Ishikawa (cell line): ENCODE measurements at regions not wholly inside any gene's neighbourhood (a gene's known extent, or its start where the extent isn't known, plus 50 kb on each side); places are given as distances from the start of the nearest gene placed in this dataset.

ENCODE experiments used
- CEBPB ChIP-seq: IDR thresholded peaks from 2 replicates; pipeline ENCODE4 v1.6.1; 2012
- CREB1 ChIP-seq: IDR thresholded peaks from 2 replicates; pipeline ENCODE4 v1.6.1; 2012; ENCODE audit warnings: low read depth
- EGR1 ChIP-seq: IDR thresholded peaks from 2 replicates; pipeline ENCODE4 v1.6.1; 2012
- EP300 ChIP-seq: IDR thresholded peaks from 2 replicates; pipeline ENCODE4 v1.6.1; 2012; ENCODE audit warnings: borderline replicate concordance
- FOXM1 ChIP-seq: IDR thresholded peaks from 2 replicates; pipeline ENCODE4 v1.6.1; 2012; ENCODE audit warnings: low read depth, borderline replicate concordance
- MAX ChIP-seq: IDR thresholded peaks from 2 replicates; pipeline ENCODE4 v1.6.1; 2012
- NFIC ChIP-seq: IDR thresholded peaks from 2 replicates; pipeline ENCODE4 v1.6.1; 2012
- RAD21 ChIP-seq: IDR thresholded peaks from 2 replicates; pipeline ENCODE4 v1.6.1; 2012; ENCODE audit warnings: low read depth
- REST ChIP-seq: IDR thresholded peaks from 2 replicates; pipeline ENCODE4 v1.6.1; 2012; ENCODE audit warnings: low read depth, mild to moderate bottlenecking
- TAF1 ChIP-seq: IDR thresholded peaks from 2 replicates; pipeline ENCODE4 v1.6.1; 2012; ENCODE audit warnings: low read depth, mild to moderate bottlenecking
- TCF12 ChIP-seq: IDR thresholded peaks from 2 replicates; pipeline ENCODE4 v1.6.1; 2012; ENCODE audit warnings: low read depth
- TEAD4 ChIP-seq: IDR thresholded peaks from 2 replicates; pipeline ENCODE4 v1.6.1; 2012
- USF1 ChIP-seq: IDR thresholded peaks from 2 replicates; pipeline ENCODE4 v1.6.1; 2012
- YY1 ChIP-seq: IDR thresholded peaks from 2 replicates; pipeline ENCODE4 v1.6.1; 2012; ENCODE audit warnings: low read depth
- ZBTB7A ChIP-seq: IDR thresholded peaks from 2 replicates; pipeline ENCODE4 v1.6.1; 2012; ENCODE audit warnings: low read depth

DNA sequence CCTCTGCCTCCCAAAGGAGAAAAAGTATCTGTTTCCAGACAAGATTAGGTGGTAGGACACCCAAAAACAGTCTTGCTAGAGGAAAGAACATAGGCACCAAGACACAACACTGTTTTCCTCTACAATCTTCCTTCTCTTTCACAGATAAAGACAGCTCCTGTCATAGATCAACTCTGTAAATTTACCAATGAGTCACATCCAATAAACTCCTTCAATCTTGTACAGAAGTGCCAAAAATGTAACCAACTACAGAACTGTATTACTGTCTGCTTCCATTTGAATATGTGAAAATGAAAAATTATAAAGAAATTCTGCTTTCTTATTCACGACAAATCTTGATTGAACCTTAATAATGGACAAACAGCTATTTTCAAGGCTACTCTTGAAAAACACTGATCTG, 286.9 kb downstream of the PLK2 start:
- no peak for TF ChIP-seq USF1
- no peak for TF ChIP-seq REST
- TF ChIP-seq EGR1, result no peak
- TF ChIP-seq TCF12, result no peak
- no peak for TF ChIP-seq MAX
- TF ChIP-seq EP300, result no peak
- no peak for TF ChIP-seq NFIC
- no peak for TF ChIP-seq ZBTB7A
- TF ChIP-seq FOXM1, result no peak
- TF ChIP-seq RAD21, result no peak
- no peak for TF ChIP-seq TEAD4

GRCh38 chr5:58165152-58165551, 294.7 kb downstream of the PLK2 start:
- TF ChIP-seq USF1, result no peak
- no peak for TF ChIP-seq RAD21
- no peak for TF ChIP-seq CREB1
- TF ChIP-seq TAF1, result no peak

DNA sequence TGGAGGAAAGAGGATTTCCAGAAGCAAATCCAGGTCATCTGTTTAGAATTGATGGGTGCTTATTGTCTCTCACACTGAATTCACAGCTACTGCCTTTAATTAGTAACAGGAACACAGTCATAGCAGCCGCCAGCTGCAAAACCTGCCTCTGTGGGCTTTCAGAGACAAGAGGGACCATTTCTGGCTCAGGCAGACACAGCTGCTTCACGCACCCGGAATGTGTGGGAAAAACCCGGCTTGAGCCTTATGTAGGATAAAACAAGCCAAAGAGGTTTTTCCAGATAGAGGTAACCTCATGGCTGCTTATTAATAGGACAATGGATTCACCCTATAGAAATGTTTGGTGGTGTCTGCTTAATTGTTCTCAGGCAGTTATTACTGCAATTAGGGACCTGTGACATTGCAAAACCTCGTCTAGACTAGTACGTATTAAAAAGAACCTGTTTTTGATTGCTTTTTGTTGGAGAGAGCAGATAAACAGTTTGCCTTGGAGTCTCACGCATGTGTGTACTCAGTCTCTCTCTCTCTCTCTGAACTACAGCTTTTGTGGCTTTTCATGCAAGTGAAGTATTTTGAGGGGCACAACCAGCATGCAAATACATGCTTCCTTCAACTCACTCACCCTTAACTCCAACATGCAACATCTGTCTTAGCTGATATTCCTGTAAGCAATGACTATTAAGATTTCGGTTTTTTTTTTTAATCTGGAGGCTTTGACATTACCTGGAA, 302.7 kb downstream of the PLK2 start:
- TF ChIP-seq TAF1, result no peak
- no peak for TF ChIP-seq MAX
- no peak for TF ChIP-seq TCF12
- TF ChIP-seq NFIC, result no peak
- no peak for TF ChIP-seq EGR1
- TF ChIP-seq EP300, result no peak
- TF ChIP-seq REST, result no peak
- no peak for TF ChIP-seq YY1
- TF ChIP-seq CREB1, result no peak
- no peak for TF ChIP-seq USF1
- no peak for TF ChIP-seq FOXM1
- no peak for TF ChIP-seq RAD21
- no peak for TF ChIP-seq TEAD4
- TF ChIP-seq CEBPB, result no peak
- no peak for TF ChIP-seq ZBTB7A

DNA sequence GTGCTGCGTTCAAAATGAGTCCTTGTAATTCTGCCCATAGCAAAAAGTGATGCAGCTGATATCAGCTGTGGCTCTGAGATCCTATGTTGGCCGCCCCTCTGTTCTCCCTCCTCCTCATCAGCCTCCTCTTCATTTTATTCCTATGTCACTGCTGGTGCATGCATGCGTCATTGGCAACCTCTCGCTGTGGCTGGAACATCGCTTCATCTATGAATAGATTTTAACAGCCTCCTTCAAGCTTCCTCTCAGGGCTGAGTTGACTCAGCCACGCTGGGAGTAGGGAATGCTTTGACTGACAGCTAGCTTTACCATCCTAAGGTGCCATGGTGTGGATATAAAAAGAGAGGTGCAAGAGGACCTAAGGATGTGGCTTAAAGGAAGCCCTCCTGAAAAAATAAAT, 303.5 kb downstream of the PLK2 start:
- TF ChIP-seq USF1, result no peak
- no peak for TF ChIP-seq EGR1
- no peak for TF ChIP-seq YY1
- no peak for TF ChIP-seq TEAD4
- no peak for TF ChIP-seq RAD21
- TF ChIP-seq TCF12, result no peak
- no peak for TF ChIP-seq REST
- no peak for TF ChIP-seq CREB1
- no peak for TF ChIP-seq ZBTB7A
- TF ChIP-seq FOXM1, result no peak
- TF ChIP-seq NFIC, result no peak
- TF ChIP-seq MAX, result no peak
- no peak for TF ChIP-seq CEBPB
- no peak for TF ChIP-seq TAF1
- TF ChIP-seq EP300, result no peak
